ENCODE measurements at regions not wholly inside any gene's neighbourhood (a gene's known extent, or its start where the extent isn't known, plus 50 kb on each side); places are given as distances from the start of the nearest gene placed in this dataset.

- Histone ChIP-seq H3K27ac (ENCODE audit: low read length) (no peak overlapping the region), H3K27me3 (ENCODE audit: low read depth, low read length) (no peaks in the 10 kb centered on the region), H3K4me3 (ENCODE audit: low read depth in 1 of 2, low read length in 2 of 2) (no peak overlapping the region), H3K9me3 (ENCODE audit: control insufficient read depth in 1 of 2, low read length in 2 of 2) (peaks cover 0 to 4% of the 10 kb centered on the region in 2 donors), H3K4me1 (ENCODE audit: control insufficient read depth in 1 of 2, insufficient read depth in 2 of 2, low read length in 2 of 2) (no peaks in the 10 kb centered on the region), H3K36me3 (ENCODE audit: control insufficient read depth in 1 of 2, insufficient read depth in 2 of 2, low read length in 2 of 2) (no peaks in the 10 kb centered on the region)
These were observed 595.9 kb downstream of the AJAP1 start for GRCh38 chr1:5250336-5250735.

GRCh38 chr1:5245348-5245747 lies 590.9 kb downstream of the AJAP1 start:
- peaks cover 0 to 4% of the 10 kb centered on the region in 2 donors for H3K9me3 ChIP-seq (ENCODE audit: control insufficient read depth in 1 of 2, low read length in 2 of 2)
- no peaks in the 10 kb centered on the region for H3K4me1 ChIP-seq (ENCODE audit: control insufficient read depth in 1 of 2, insufficient read depth in 2 of 2, low read length in 2 of 2)
- no peak overlapping the region for H3K4me3 ChIP-seq (ENCODE audit: low read depth in 1 of 2, low read length in 2 of 2)
- H3K27me3 ChIP-seq (ENCODE audit: low read depth, low read length) = no peaks in the 10 kb centered on the region
- H3K27ac ChIP-seq (ENCODE audit: low read length) = no peak overlapping the region
- H3K36me3 ChIP-seq (ENCODE audit: control insufficient read depth in 1 of 2, insufficient read depth in 2 of 2, low read length in 2 of 2) = no peaks in the 10 kb centered on the region

GRCh38 chr1:5244631-5245285 lies 590.3 kb downstream of the AJAP1 start:
- Histone ChIP-seq H3K9me3 (ENCODE audit: control insufficient read depth in 1 of 2, low read length in 2 of 2) (peaks cover 0 to 4% of the 10 kb centered on the region in 2 donors), H3K36me3 (ENCODE audit: control insufficient read depth in 1 of 2, insufficient read depth in 2 of 2, low read length in 2 of 2) (no peaks in the 10 kb centered on the region), H3K27ac (ENCODE audit: low read length) (no peak overlapping the region), H3K4me1 (ENCODE audit: control insufficient read depth in 1 of 2, insufficient read depth in 2 of 2, low read length in 2 of 2) (no peaks in the 10 kb centered on the region), H3K4me3 (ENCODE audit: low read depth in 1 of 2, low read length in 2 of 2) (no peak overlapping the region), H3K27me3 (ENCODE audit: low read depth, low read length) (no peaks in the 10 kb centered on the region)

GRCh38 chr1:5242850-5243249 lies 588.4 kb downstream of the AJAP1 start:
- Histone ChIP-seq H3K27me3 (ENCODE audit: low read depth, low read length) (no peaks in the 10 kb centered on the region), H3K9me3 (ENCODE audit: control insufficient read depth in 1 of 2, low read length in 2 of 2) (no peaks in the 10 kb centered on the region)

GRCh38 chr1:5239911-5240310 lies 585.5 kb downstream of the AJAP1 start:
- H3K9me3 ChIP-seq (ENCODE audit: control insufficient read depth in 1 of 2, low read length in 2 of 2) = no peaks in the 10 kb centered on the region
- no peak overlapping the region for H3K27ac ChIP-seq (ENCODE audit: low read length)

More at GRCh38 chr1:5242850-5243249, 588.4 kb downstream of the AJAP1 start:
- Histone ChIP-seq H3K4me3 (ENCODE audit: low read depth in 1 of 2, low read length in 2 of 2) (no peak overlapping the region), H3K4me1 (ENCODE audit: control insufficient read depth in 1 of 2, insufficient read depth in 2 of 2, low read length in 2 of 2) (no peaks in the 10 kb centered on the region), H3K27ac (ENCODE audit: low read length) (no peak overlapping the region), H3K36me3 (ENCODE audit: control insufficient read depth in 1 of 2, insufficient read depth in 2 of 2, low read length in 2 of 2) (no peaks in the 10 kb centered on the region)

GRCh38 chr1:5238351-5239130 lies 584.1 kb downstream of the AJAP1 start:
- no peaks in the 10 kb centered on the region for H3K27me3 ChIP-seq (ENCODE audit: low read depth, low read length)
- H3K27ac ChIP-seq (ENCODE audit: low read length) = no peak overlapping the region
- H3K9me3 ChIP-seq (ENCODE audit: control insufficient read depth in 1 of 2, low read length in 2 of 2) = no peaks in the 10 kb centered on the region
- H3K4me1 ChIP-seq (ENCODE audit: control insufficient read depth in 1 of 2, insufficient read depth in 2 of 2, low read length in 2 of 2) = no peaks in the 10 kb centered on the region
- no peaks in the 10 kb centered on the region for H3K36me3 ChIP-seq (ENCODE audit: control insufficient read depth in 1 of 2, insufficient read depth in 2 of 2, low read length in 2 of 2)
- H3K4me3 ChIP-seq (ENCODE audit: low read depth in 1 of 2, low read length in 2 of 2) = no peak overlapping the region

More at GRCh38 chr1:5239911-5240310, 585.5 kb downstream of the AJAP1 start:
- H3K4me1 ChIP-seq (ENCODE audit: control insufficient read depth in 1 of 2, insufficient read depth in 2 of 2, low read length in 2 of 2) = no peaks in the 10 kb centered on the region
- H3K4me3 ChIP-seq (ENCODE audit: low read depth in 1 of 2, low read length in 2 of 2) = no peak overlapping the region
- H3K27me3 ChIP-seq (ENCODE audit: low read depth, low read length) = no peaks in the 10 kb centered on the region
- H3K36me3 ChIP-seq (ENCODE audit: control insufficient read depth in 1 of 2, insufficient read depth in 2 of 2, low read length in 2 of 2) = no peaks in the 10 kb centered on the region

- Histone ChIP-seq H3K36me3 (ENCODE audit: control insufficient read depth in 1 of 2, insufficient read depth in 2 of 2, low read length in 2 of 2) (no peaks in the 10 kb centered on the region), H3K27ac (ENCODE audit: low read length) (no peak overlapping the region), H3K4me1 (ENCODE audit: control insufficient read depth in 1 of 2, insufficient read depth in 2 of 2, low read length in 2 of 2) (no peaks in the 10 kb centered on the region), H3K9me3 (ENCODE audit: control insufficient read depth in 1 of 2, low read length in 2 of 2) (peaks cover 0 to 8% of the 10 kb centered on the region in 2 donors), H3K4me3 (ENCODE audit: low read depth in 1 of 2, low read length in 2 of 2) (no peak overlapping the region), H3K27me3 (ENCODE audit: low read depth, low read length) (no peaks in the 10 kb centered on the region)
These were observed 581.0 kb downstream of the AJAP1 start for GRCh38 chr1:5235355-5235899.

- H3K4me1 ChIP-seq (ENCODE audit: control insufficient read depth in 1 of 2, insufficient read depth in 2 of 2, low read length in 2 of 2) = no peaks in the 10 kb centered on the region
- H3K27me3 ChIP-seq (ENCODE audit: low read depth, low read length) = no peaks in the 10 kb centered on the region
- H3K4me3 ChIP-seq (ENCODE audit: low read depth in 1 of 2, low read length in 2 of 2) = no peak overlapping the region
- H3K36me3 ChIP-seq (ENCODE audit: control insufficient read depth in 1 of 2, insufficient read depth in 2 of 2, low read length in 2 of 2) = no peaks in the 10 kb centered on the region
- peaks cover 0 to 8% of the 10 kb centered on the region in 2 donors for H3K9me3 ChIP-seq (ENCODE audit: control insufficient read depth in 1 of 2, low read length in 2 of 2)
- H3K27ac ChIP-seq (ENCODE audit: low read length) = no peak overlapping the region
These were observed 578.1 kb downstream of the AJAP1 start for GRCh38 chr1:5232537-5232936.

- no peak overlapping the region for H3K27ac ChIP-seq (ENCODE audit: low read length)
- no peak overlapping the region for H3K4me3 ChIP-seq (ENCODE audit: low read depth in 1 of 2, low read length in 2 of 2)
- no peaks in the 10 kb centered on the region for H3K27me3 ChIP-seq (ENCODE audit: low read depth, low read length)
- H3K36me3 ChIP-seq (ENCODE audit: control insufficient read depth in 1 of 2, insufficient read depth in 2 of 2, low read length in 2 of 2) = no peaks in the 10 kb centered on the region
- peaks cover 0 to 8% of the 10 kb centered on the region in 2 donors for H3K9me3 ChIP-seq (ENCODE audit: control insufficient read depth in 1 of 2, low read length in 2 of 2)
- no peaks in the 10 kb centered on the region for H3K4me1 ChIP-seq (ENCODE audit: control insufficient read depth in 1 of 2, insufficient read depth in 2 of 2, low read length in 2 of 2)
These were observed 577.3 kb downstream of the AJAP1 start for GRCh38 chr1:5231541-5232315.

- Histone ChIP-seq H3K4me3 (ENCODE audit: low read depth in 1 of 2, low read length in 2 of 2) (no peak overlapping the region), H3K36me3 (ENCODE audit: control insufficient read depth in 1 of 2, insufficient read depth in 2 of 2, low read length in 2 of 2) (no peaks in the 10 kb centered on the region), H3K9me3 (ENCODE audit: control insufficient read depth in 1 of 2, low read length in 2 of 2) (no peaks in the 10 kb centered on the region), H3K27ac (ENCODE audit: low read length) (no peak overlapping the region), H3K27me3 (ENCODE audit: low read depth, low read length) (no peaks in the 10 kb centered on the region), H3K4me1 (ENCODE audit: control insufficient read depth in 1 of 2, insufficient read depth in 2 of 2, low read length in 2 of 2) (no peaks in the 10 kb centered on the region)
These were observed 572.7 kb downstream of the AJAP1 start for GRCh38 chr1:5227114-5227513.

All from muscle layer of duodenum (tissue), 2 donors.